HCT116 (cell line): ENCODE measurements at regions not wholly inside any gene's neighbourhood (a gene's known extent, or its start where the extent isn't known, plus 50 kb on each side); places are given as distances from the start of the nearest gene placed in this dataset.

Source experiments
- ATAC-seq: fragments of 200-7000 bp; cut with Tn5 transposase; 2 replicates; pipeline ENCODE4 v1.9.1; 2020; ENCODE audit warnings: mild to moderate bottlenecking, moderate library complexity
- BruUV-seq: library from RNA; stranded (reverse); fragments of 400-500 nt; replicated peaks from 2 replicates; lab custom pipeline; 2021; lab: Mats Ljungman, UMichigan
- CTCF ChIA-PET: fragments of 300-600 bp; sonication (Branson Sonifier 250); formaldehyde crosslinking; loops from one replicate; lab custom pipeline; 2021; ENCODE audit warnings: antibody characterized with exemption; lab: Charles Lee
- POLR2A ChIA-PET: fragments of 300-600, 350-600 bp; sonication (Branson Sonifier 250); formaldehyde crosslinking; loops from one replicate; lab custom pipeline; 2021; ENCODE audit warnings: antibody characterized with exemption; lab: Charles Lee
- RAD21 ChIA-PET, 2 experiments: fragments of 300-600 bp; sonication (Branson Sonifier 250); formaldehyde crosslinking; loops; one replicate each; lab custom pipeline; 2023; ENCODE audit warnings: low total read pairs in 2 of 2; ENCODE audit not compliant: uncharacterized antibody in 2 of 2, unreplicated experiment in 2 of 2, low non-redundant PET in 1 of 2; lab: Charles Lee
- DNase-seq: peaks from one replicate; pipeline ENCODE4 v3.0.0-alpha.2; 2010; ENCODE audit warnings: low read depth, low spot score
- H2AFZ ChIP-seq: fragments of 200-600 bp; shearing (Covaris generic), sonication (generic); 2 replicates; pipeline ENCODE4 v1.6.1; 2017; ENCODE audit warnings: low read depth, mixed run types, mixed read lengths, antibody characterized with exemption, low read length; ENCODE audit not compliant: poor library complexity, severe bottlenecking
- H3K27ac ChIP-seq: 2 replicates; pipeline ENCODE4 v1.5.1; 2012; ENCODE audit warnings: low read depth, low read length
- H3K27me3 ChIP-seq: fragments of 200-600 bp; sonication (generic); 2 replicates; pipeline ENCODE4 v1.6.1; 2016; ENCODE audit warnings: mixed run types, low read length, mixed read lengths; ENCODE audit not compliant: insufficient read depth
- H3K36me3 ChIP-seq, 2 experiments: fragments of 200-500 bp in 1 of 2; fragments of 200-600 bp in 1 of 2; sonication (Bioruptor generic) in 1 of 2; sonication (generic) in 1 of 2; 2 replicates each; pipeline versions ENCODE4 v1.5.1 to v1.6.1; 2014 to 2016; ENCODE audit warnings: low read length in 2 of 2, inconsistent platforms in 1 of 2, mixed read lengths in 1 of 2, mixed run types in 1 of 2; ENCODE audit not compliant: insufficient read depth in 2 of 2, control insufficient read depth in 1 of 2
- H3K4me1 ChIP-seq, 2 experiments: fragments of 200-600 bp in 1 of 2; sonication (generic) in 1 of 2; 2 replicates each; pipeline versions ENCODE4 v1.5.1 to v1.6.1; 2012 to 2017; ENCODE audit warnings: low read length in 2 of 2, inconsistent platforms in 1 of 2, mild to moderate bottlenecking in 1 of 2, mixed read lengths in 1 of 2, mixed run types in 1 of 2, moderate library complexity in 1 of 2; ENCODE audit not compliant: insufficient read depth in 2 of 2, control insufficient read depth in 1 of 2
- H3K4me2 ChIP-seq: fragments of 200-600 bp; sonication (generic); 2 replicates; pipeline ENCODE4 v1.6.1; 2017; ENCODE audit warnings: mixed run types, low read length, mixed read lengths
- H3K4me3 ChIP-seq, 2 experiments: fragments of 200-600 bp in 1 of 2; sonication (generic) in 1 of 2; replicated peaks in 1 of 2; 2 replicates each; pipeline ENCODE4 v1.5.1; 2011 to 2016; ENCODE audit warnings: low read length in 2 of 2, control low read depth in 1 of 2, low read depth in 1 of 2, mild to moderate bottlenecking in 1 of 2, mixed read lengths in 1 of 2, mixed run types in 1 of 2
- H3K79me2 ChIP-seq: fragments of 200-600 bp; sonication (generic); 2 replicates; pipeline ENCODE4 v1.6.1; 2017; ENCODE audit warnings: mild to moderate bottlenecking, mixed run types, low read length, moderate library complexity, mixed read lengths; ENCODE audit not compliant: insufficient read depth
- H3K9ac ChIP-seq: fragments of 200-600 bp; sonication (generic); 2 replicates; pipeline ENCODE4 v1.6.1; 2016; ENCODE audit warnings: low read length, mixed read lengths
- H3K9me2 ChIP-seq: fragments of 200-600 bp; sonication (generic), shearing (Covaris generic); 2 replicates; pipeline ENCODE4 v1.6.1; 2017; ENCODE audit warnings: mixed run types, mild to moderate bottlenecking, moderate library complexity; ENCODE audit not compliant: insufficient read depth
- H3K9me3 ChIP-seq, 2 experiments: fragments of 200-500 bp in 1 of 2; fragments of 200-600 bp in 1 of 2; sonication (Bioruptor generic) in 1 of 2; sonication (generic) in 1 of 2; 2 replicates each; pipeline ENCODE4 v1.6.1; 2014 to 2017; ENCODE audit warnings: low read length in 2 of 2, mixed read lengths in 2 of 2, inconsistent platforms in 1 of 2, low read depth in 1 of 2, mild to moderate bottlenecking in 1 of 2, mixed run types in 1 of 2, moderate library complexity in 1 of 2; ENCODE audit not compliant: control insufficient read depth in 1 of 2, insufficient read depth in 1 of 2
- H4K20me1 ChIP-seq: fragments of 200-600 bp; sonication (generic), shearing (Covaris generic); 2 replicates; pipeline ENCODE4 v1.6.1; 2017; ENCODE audit warnings: mixed run types, mild to moderate bottlenecking, moderate library complexity; ENCODE audit not compliant: insufficient read depth
- ATF3 ChIP-seq: IDR thresholded peaks from 2 replicates; pipeline ENCODE4 v1.6.1; 2012
- CBX3 ChIP-seq: IDR thresholded peaks from 2 replicates; pipeline ENCODE4 v1.6.1; 2012; ENCODE audit warnings: low read depth
- CTCF ChIP-seq, 3 experiments: fragments of 200-600 bp in 1 of 3; sonication (generic) in 1 of 3; IDR thresholded peaks in 2 of 3; conservative IDR thresholded peaks in 1 of 3; 2 replicates each; pipeline ENCODE4 v1.5.1; 2012 to 2017; ENCODE audit warnings: low read depth in 2 of 3, low read length in 2 of 3, antibody characterized with exemption in 1 of 3, borderline replicate concordance in 1 of 3, control low read depth in 1 of 3, mild to moderate bottlenecking in 1 of 3, mixed read lengths in 1 of 3, mixed run types in 1 of 3, moderate library complexity in 1 of 3; ENCODE audit not compliant: insufficient read depth in 1 of 3
- EGR1 ChIP-seq: IDR thresholded peaks from 2 replicates; pipeline ENCODE4 v1.6.1; 2012; ENCODE audit warnings: low read depth
- EZH2 ChIP-seq: fragments of 200-600 bp; sonication (generic); IDR thresholded peaks from 2 replicates; pipeline ENCODE4 v1.6.1; 2017; ENCODE audit warnings: antibody characterized with exemption, mixed run types
- EZH2phosphoT487 ChIP-seq: fragments of 200-600 bp; IDR thresholded peaks from 2 replicates; pipeline ENCODE4 v1.6.1; 2018; ENCODE audit warnings: antibody characterized with exemption, borderline replicate concordance
- JUND ChIP-seq: IDR thresholded peaks from 2 replicates; pipeline ENCODE4 v1.6.1; 2012
- MAX ChIP-seq: IDR thresholded peaks from 2 replicates; pipeline ENCODE4 v1.6.1; 2012
- POLR2AphosphoS5 ChIP-seq: IDR thresholded peaks from 2 replicates; pipeline ENCODE4 v1.6.1; 2011; ENCODE audit warnings: mild to moderate bottlenecking, low read depth, low read length, moderate library complexity
- REST ChIP-seq: IDR thresholded peaks from 2 replicates; pipeline ENCODE4 v1.6.1; 2012; ENCODE audit warnings: low read depth
- SP1 ChIP-seq: IDR thresholded peaks from 2 replicates; pipeline ENCODE4 v1.6.1; 2012; ENCODE audit warnings: low read depth
- TCF7L2 ChIP-seq: IDR thresholded peaks from 2 replicates; pipeline ENCODE4 v1.7.0; 2011; ENCODE audit warnings: borderline replicate concordance, inconsistent platforms; ENCODE audit not compliant: insufficient read depth, insufficient read length; ENCODE audit errors: extremely low read depth
- ZFX ChIP-seq: fragments of 450-650 bp; IDR thresholded peaks from 2 replicates; pipeline ENCODE4 v1.6.1; 2017
- intact Hi-C: fragments of 100-400 bp; cut with micrococcal nuclease; formaldehyde crosslinking; loops from 2 replicates; pipeline ENCODE4 v1.10.0; 2022

- Histone ChIP-seq H4K20me1 (peaks cover 4% of the 10 kb centered on the region; the same call in 1 of the 2 replicates), H3K9ac (no peak overlapping the region), H3K79me2 (peaks cover 91% of the 10 kb centered on the region), H3K27ac (no peak overlapping the region), H3K27me3 (no peaks in the 10 kb centered on the region), H3K9me3 (no peaks in the 10 kb centered on the region), H2AFZ (no peak overlapping the region), H3K36me3 (no peaks in the 10 kb centered on the region), H3K4me3 (no peak overlapping the region), H3K4me2 (no peak overlapping the region), H3K4me1 (peaks cover 5 to 38% of the 10 kb centered on the region in 2 experiments; a peak in 2 of 4 replicates), H3K9me2 (no peaks in the 10 kb centered on the region)
- BruUV-seq: no TSS peak
- RAD21 ChIA-PET: no interaction called here
- ATAC-seq: no peak
- no peak for TF ChIP-seq EZH2
- POLR2A ChIA-PET: no interaction called here
- no peak for DNase-seq
- CTCF ChIA-PET: no interaction called here
- intact Hi-C loops: no loop called here
These were observed 245.9 kb downstream of the SEC14L1 start for GRCh38 chr17:77386502-77387192.

GRCh38 chr17:77387891-77388290 is 247.1 kb downstream of the SEC14L1 start:
- POLR2A ChIA-PET: no interaction called here
- ATAC-seq: no peak
- Histone ChIP-seq H3K4me1 (peaks cover 11 to 43% of the 10 kb centered on the region in 2 experiments; a peak in 3 of 4 replicates), H4K20me1 (peaks cover 4% of the 10 kb centered on the region; the same call in 1 of the 2 replicates), H3K4me2 (no peak overlapping the region), H2AFZ (no peak overlapping the region), H3K27ac (no peak overlapping the region), H3K36me3 (no peaks in the 10 kb centered on the region), H3K4me3 (no peak overlapping the region), H3K79me2 (peaks cover 92% of the 10 kb centered on the region), H3K9me2 (no peaks in the 10 kb centered on the region), H3K9ac (no peak overlapping the region), H3K27me3 (no peaks in the 10 kb centered on the region), H3K9me3 (no peaks in the 10 kb centered on the region)
- CTCF ChIA-PET: no interaction called here
- RAD21 ChIA-PET: no interaction called here
- DNase-seq: no peak
- intact Hi-C loops: no loop called here
- no TSS peak for BruUV-seq
- no peak for TF ChIP-seq TCF7L2
- no peak for TF ChIP-seq MAX
- TF ChIP-seq POLR2AphosphoS5: no peak
- no peak for TF ChIP-seq REST
- no peak for TF ChIP-seq CBX3
- no peak for TF ChIP-seq CTCF (IDR thresholded peaks at IDR 0.05 in 2 of 3, conservative IDR thresholded peaks at IDR 0.05 in 1 of 3; ENCODE audit: borderline replicate concordance in 1 of 3, insufficient read depth in 1 of 3, low read depth in 2 of 3, low read length in 2 of 3)
- no peak for TF ChIP-seq EGR1
- TF ChIP-seq JUND: no peak
- no peak for TF ChIP-seq SP1
- TF ChIP-seq ATF3: no peak
- no peak for TF ChIP-seq EZH2phosphoT487
- TF ChIP-seq ZFX: no peak
